GM23338 (cell line): ENCODE measurements at regions not wholly inside any gene's neighbourhood (a gene's known extent, or its start where the extent isn't known, plus 50 kb on each side); places are given as distances from the start of the nearest gene placed in this dataset.

Source experiments
- CREB1 ChIP-seq: fragments of 250-450 bp; sonication (Bioruptor Pico); IDR thresholded peaks from 2 replicates; pipeline ENCODE4 v1.5.0; 2020; ENCODE audit warnings: low read depth, mild to moderate bottlenecking, moderate library complexity
- EZH2 ChIP-seq: fragments of 200-600 bp; sonication (generic); IDR thresholded peaks from one replicate; pipeline ENCODE4 v1.8.0; 2017; ENCODE audit warnings: antibody characterized with exemption, mild to moderate bottlenecking, low read depth; ENCODE audit not compliant: unreplicated experiment
- EZH2phosphoT487 ChIP-seq: fragments of 200-600 bp; sonication (generic); IDR thresholded peaks from one replicate; pipeline ENCODE4 v1.8.1; 2018; ENCODE audit warnings: antibody characterized with exemption; ENCODE audit not compliant: unreplicated experiment
- JUNB ChIP-seq: IDR thresholded peaks from one replicate; pipeline ENCODE4 v1.6.1; 2016; ENCODE audit warnings: antibody characterized with exemption; ENCODE audit not compliant: unreplicated experiment
- NANOG ChIP-seq: IDR thresholded peaks from 2 replicates; pipeline ENCODE4 v1.6.1; 2016; ENCODE audit warnings: antibody characterized with exemption, borderline replicate concordance
- POLR2AphosphoS5 ChIP-seq: IDR thresholded peaks from 2 replicates; pipeline ENCODE4 v1.6.1; 2016; ENCODE audit warnings: antibody characterized with exemption, low read depth
- STAT1 ChIP-seq: IDR thresholded peaks from one replicate; pipeline ENCODE4 v1.6.1; 2016; ENCODE audit warnings: antibody characterized with exemption; ENCODE audit not compliant: unreplicated experiment
- ZNF331 ChIP-seq: fragments of 250-450 bp; sonication (Bioruptor Pico); IDR thresholded peaks from 2 replicates; pipeline ENCODE4 v1.5.0; 2020; ENCODE audit warnings: low read depth, mild to moderate bottlenecking, moderate library complexity
- TF ChIP-seq, protein P1 (sequence below), 2 experiments: fragments of 200-600 bp in 1 of 2; sonication (generic) in 1 of 2; conservative IDR thresholded peaks; 2 replicates each; pipeline versions ENCODE4 v1.5.1 to v1.6.1; 2016 to 2017; ENCODE audit warnings: antibody characterized with exemption in 2 of 2, low read depth in 2 of 2, mild to moderate bottlenecking in 2 of 2, moderate library complexity in 1 of 2
- TF ChIP-seq, protein P2 (sequence below): IDR thresholded peaks from 2 replicates; pipeline ENCODE4 v1.6.1; 2016; ENCODE audit warnings: antibody characterized with exemption
- TF ChIP-seq, protein P3 (sequence below): IDR thresholded peaks from one replicate; pipeline ENCODE4 v1.6.1; 2018; ENCODE audit warnings: antibody characterized with exemption; ENCODE audit not compliant: unreplicated experiment

DNA sequence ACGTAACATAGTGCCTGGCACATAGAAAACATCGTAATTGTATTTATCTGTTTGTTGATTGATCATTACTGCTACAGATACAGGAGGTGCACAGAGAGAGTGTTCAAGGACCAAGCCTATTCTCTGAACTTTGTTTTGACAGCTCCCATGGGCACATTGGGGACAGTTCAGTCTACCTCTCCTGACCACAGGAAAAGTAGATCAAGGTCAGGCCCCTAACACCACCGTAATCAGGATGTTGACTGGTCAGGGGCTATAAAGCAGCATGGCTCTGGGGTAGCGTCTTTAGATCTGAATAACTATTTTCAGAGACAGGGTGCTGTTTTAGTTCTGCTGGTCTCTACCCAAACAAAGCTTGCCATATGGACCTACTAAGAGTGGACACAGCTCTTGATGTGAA lies 223.1 kb upstream of the IRF2BP2 start:
- TF ChIP-seq, protein P1, sequence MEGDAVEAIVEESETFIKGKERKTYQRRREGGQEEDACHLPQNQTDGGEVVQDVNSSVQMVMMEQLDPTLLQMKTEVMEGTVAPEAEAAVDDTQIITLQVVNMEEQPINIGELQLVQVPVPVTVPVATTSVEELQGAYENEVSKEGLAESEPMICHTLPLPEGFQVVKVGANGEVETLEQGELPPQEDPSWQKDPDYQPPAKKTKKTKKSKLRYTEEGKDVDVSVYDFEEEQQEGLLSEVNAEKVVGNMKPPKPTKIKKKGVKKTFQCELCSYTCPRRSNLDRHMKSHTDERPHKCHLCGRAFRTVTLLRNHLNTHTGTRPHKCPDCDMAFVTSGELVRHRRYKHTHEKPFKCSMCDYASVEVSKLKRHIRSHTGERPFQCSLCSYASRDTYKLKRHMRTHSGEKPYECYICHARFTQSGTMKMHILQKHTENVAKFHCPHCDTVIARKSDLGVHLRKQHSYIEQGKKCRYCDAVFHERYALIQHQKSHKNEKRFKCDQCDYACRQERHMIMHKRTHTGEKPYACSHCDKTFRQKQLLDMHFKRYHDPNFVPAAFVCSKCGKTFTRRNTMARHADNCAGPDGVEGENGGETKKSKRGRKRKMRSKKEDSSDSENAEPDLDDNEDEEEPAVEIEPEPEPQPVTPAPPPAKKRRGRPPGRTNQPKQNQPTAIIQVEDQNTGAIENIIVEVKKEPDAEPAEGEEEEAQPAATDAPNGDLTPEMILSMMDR (conservative IDR thresholded peaks at IDR 0.05; ENCODE audit: low read depth in 2 of 2) = no peak
- no peak for TF ChIP-seq CREB1 (CRISPR knock-in tag)
- no peak for TF ChIP-seq EZH2
- TF ChIP-seq JUNB = no peak
- TF ChIP-seq, protein P2, sequence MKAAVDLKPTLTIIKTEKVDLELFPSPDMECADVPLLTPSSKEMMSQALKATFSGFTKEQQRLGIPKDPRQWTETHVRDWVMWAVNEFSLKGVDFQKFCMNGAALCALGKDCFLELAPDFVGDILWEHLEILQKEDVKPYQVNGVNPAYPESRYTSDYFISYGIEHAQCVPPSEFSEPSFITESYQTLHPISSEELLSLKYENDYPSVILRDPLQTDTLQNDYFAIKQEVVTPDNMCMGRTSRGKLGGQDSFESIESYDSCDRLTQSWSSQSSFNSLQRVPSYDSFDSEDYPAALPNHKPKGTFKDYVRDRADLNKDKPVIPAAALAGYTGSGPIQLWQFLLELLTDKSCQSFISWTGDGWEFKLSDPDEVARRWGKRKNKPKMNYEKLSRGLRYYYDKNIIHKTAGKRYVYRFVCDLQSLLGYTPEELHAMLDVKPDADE = no peak
- TF ChIP-seq EZH2phosphoT487 = no peak
- TF ChIP-seq, protein P3, sequence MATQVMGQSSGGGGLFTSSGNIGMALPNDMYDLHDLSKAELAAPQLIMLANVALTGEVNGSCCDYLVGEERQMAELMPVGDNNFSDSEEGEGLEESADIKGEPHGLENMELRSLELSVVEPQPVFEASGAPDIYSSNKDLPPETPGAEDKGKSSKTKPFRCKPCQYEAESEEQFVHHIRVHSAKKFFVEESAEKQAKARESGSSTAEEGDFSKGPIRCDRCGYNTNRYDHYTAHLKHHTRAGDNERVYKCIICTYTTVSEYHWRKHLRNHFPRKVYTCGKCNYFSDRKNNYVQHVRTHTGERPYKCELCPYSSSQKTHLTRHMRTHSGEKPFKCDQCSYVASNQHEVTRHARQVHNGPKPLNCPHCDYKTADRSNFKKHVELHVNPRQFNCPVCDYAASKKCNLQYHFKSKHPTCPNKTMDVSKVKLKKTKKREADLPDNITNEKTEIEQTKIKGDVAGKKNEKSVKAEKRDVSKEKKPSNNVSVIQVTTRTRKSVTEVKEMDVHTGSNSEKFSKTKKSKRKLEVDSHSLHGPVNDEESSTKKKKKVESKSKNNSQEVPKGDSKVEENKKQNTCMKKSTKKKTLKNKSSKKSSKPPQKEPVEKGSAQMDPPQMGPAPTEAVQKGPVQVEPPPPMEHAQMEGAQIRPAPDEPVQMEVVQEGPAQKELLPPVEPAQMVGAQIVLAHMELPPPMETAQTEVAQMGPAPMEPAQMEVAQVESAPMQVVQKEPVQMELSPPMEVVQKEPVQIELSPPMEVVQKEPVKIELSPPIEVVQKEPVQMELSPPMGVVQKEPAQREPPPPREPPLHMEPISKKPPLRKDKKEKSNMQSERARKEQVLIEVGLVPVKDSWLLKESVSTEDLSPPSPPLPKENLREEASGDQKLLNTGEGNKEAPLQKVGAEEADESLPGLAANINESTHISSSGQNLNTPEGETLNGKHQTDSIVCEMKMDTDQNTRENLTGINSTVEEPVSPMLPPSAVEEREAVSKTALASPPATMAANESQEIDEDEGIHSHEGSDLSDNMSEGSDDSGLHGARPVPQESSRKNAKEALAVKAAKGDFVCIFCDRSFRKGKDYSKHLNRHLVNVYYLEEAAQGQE = no peak
- no peak for TF ChIP-seq POLR2AphosphoS5
- TF ChIP-seq STAT1 = no peak
- TF ChIP-seq ZNF331 = no peak
- no peak for TF ChIP-seq NANOG
